ENCODE measurements at regions not wholly inside any gene's neighbourhood (a gene's known extent, or its start where the extent isn't known, plus 50 kb on each side); places are given as distances from the start of the nearest gene placed in this dataset.

DNA sequence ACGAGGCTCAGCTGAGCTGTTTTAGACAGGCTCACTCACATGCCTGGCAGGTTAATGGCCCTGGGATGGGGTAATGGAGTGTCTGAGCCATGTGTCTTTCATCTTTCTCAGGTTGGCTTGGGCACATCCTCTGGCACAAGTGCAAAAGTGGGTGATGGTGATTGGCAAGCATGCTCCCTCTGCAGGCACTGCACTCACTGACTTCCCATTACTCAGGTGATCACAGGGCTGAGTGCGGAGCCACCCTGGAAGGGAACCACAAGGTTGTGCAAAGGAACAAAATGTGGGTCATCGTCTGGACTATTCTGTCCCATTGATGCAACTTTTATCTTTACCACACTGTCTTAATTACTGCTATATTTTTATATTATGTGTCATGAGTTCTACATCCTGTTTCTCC, 244.1 kb upstream of the AKR1E2 start:
- DNase-seq (ENCODE audit: low read depth): no peak

DNA sequence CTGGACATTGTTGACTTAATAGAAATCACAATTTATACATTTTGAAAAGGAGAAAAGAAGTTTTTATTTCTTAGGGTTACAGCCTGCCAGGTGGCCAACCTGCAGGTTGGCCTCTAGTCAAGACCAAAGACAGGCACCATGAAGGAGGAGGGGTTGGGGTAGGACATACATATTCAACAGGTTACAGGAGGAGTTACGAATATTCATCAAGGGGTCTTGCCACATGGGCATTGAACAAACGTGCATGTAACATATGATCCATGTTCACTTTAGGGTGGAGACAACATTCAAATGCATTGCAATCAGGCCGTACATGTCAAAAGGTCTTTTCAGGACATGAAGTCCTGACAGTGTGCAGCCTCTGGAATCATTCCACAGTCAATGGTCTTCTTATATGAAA, 246.2 kb upstream of the AKR1E2 start:
- DNase-seq (ENCODE audit: low read depth): no peak

DNA sequence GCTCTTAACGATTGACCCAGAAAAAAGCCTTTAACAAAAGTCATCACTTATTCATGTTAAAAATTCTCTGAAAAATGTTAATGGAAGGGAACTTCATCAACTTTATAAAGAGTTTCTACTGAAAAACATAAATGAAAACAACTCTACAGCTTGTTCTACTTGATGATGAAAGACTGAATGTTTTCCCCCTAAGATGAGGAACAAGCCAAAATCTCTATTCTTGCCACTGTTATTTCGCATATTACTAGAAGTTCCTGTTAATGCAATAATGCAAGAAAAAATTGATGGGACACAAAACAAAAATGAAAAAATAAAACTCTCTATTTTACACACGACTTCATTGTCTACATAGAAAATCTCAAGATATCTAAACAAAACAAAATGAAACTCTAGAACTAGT, 249.8 kb upstream of the AKR1E2 start:
- DNase-seq (ENCODE audit: low read depth): no peak

- no peak for DNase-seq (ENCODE audit: low read depth)
Measured at GRCh38 chr10:4569151-4569550, 256.9 kb upstream of the AKR1E2 start.

DNA sequence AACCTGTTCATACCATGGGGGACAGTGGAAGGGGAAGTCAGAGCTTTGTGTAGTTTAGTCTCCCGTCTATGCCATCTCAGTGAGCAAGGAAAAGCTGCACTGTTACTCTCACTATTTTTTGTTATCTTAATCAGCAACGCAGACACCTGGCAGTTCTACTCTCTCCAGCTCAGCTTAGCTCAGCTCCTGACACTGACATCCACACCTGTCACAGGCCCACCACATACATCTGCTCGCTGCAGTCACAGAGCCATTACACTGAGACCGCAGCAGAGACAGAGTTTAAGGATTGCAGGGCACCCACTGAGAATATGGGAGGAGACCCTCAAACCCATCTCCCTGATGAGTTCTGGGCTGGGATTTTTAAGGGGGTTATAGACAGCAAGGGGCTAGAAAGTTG, 257.3 kb upstream of the AKR1E2 start:
- DNase-seq (ENCODE audit: low read depth): no peak

GRCh38 chr10:4568086-4568485, 257.9 kb upstream of the AKR1E2 start:
- DNase-seq (ENCODE audit: low read depth): no peak

GRCh38 chr10:4567637-4568036, 258.4 kb upstream of the AKR1E2 start:
- no peak for DNase-seq (ENCODE audit: low read depth)

DNA sequence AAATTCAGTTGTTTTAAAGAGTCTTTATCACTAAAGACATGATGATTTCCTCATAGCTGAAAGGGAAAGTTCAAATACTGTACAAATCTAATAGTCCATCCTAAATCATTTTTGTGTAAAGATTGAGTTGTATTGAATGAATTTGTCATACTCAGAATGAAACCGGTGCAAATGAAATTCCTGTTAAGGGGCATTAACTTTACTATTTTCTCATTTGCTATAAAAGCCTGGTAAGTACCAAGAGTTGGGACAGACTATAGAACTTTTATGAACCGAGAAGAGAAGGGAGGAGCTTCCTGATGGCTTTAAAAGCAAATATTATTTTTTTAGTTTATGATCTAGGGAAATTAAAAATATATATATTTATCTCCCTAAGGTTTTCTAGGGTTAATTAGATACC, 260.0 kb upstream of the AKR1E2 start:
- no peak for DNase-seq (ENCODE audit: low read depth)

- DNase-seq (ENCODE audit: low read depth): no peak
Measured at GRCh38 chr10:4561296-4561695, 264.7 kb upstream of the AKR1E2 start.

DNA sequence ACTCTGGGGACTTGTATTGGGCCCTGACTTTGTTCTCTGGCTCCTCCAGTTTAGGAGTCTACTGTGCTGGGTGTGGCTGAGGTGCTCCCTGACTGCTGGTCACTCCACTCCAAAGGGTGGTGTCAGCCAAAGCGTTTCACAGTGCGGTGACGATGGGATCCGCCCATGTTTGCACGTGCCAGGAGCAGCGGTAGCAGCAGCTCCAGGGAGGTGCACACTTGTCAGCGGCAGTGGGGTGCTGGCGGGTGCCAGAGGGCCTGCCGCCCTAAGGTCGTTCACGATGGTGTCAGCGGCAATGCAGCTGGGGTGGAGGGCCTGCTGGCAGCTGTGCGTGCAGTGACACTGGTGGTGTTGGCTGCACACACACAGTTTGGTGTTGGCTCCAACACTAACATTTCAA, 268.5 kb upstream of the AKR1E2 start:
- DNase-seq (ENCODE audit: low read depth): no peak

- no peak for DNase-seq (ENCODE audit: low read depth)
Measured at GRCh38 chr10:4556527-4556926, 269.5 kb upstream of the AKR1E2 start.

DNA sequence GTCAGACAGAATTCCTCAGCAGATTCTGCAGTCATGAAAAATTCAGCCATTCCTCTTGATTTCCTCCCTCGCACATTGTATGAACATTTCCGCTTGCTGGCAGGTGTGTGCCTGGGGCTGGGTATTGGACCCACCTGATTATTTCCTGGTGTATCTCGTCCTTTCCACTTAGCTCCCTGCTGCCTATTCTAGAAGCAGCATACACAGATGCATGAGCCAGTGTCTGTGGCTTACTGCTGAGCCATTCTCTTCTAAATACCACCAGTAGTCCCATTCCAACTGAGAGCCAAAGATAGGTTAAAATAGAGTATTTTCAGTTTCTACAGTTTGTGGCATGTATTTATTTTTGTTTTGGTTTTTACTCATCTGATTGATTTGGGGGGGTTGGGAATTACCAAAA, 270.1 kb upstream of the AKR1E2 start:
- DNase-seq (ENCODE audit: low read depth): no peak

- no peak for DNase-seq (ENCODE audit: low read depth)
Measured at GRCh38 chr10:4549139-4549653, 276.8 kb upstream of the AKR1E2 start.

DNA sequence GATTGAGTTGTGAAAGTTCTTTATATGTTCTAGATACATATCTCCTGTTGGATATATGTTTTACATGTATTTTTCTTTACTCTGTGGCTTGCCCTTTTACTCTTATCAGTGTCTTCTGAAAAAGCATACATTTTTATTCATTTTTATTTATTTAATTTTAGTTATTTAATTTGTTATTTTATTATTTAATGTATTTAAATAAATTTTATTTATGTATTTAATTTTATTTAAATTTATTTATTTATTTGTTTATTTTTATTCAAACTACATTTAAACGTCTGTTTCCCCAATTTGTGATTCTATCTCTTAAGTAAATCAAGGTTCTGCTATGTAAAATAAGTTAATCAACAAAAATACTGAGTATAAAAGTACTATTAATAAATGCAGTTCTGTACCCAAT, 279.1 kb upstream of the AKR1E2 start:
- no peak for DNase-seq (ENCODE audit: low read depth)

DNA sequence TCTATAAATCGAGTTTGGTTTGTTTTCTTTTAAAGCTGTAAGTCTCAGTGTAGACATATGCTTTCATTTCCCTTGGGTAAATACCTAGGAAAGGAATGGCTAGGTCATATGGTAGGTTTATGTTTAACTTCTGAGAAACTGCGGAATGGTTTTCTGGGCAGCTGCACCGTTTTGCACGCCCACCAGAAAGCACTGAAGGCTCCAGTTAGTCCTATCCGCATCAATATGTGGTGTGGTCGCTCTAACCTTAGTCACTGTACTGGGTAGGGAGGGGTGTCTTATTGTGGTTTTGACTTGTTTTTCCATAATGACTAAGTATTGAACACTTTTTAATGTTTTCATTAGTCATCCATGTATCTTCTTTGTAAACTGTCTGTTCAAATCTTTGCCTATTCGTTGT, 279.5 kb upstream of the AKR1E2 start:
- DNase-seq (ENCODE audit: low read depth): no peak

DNA sequence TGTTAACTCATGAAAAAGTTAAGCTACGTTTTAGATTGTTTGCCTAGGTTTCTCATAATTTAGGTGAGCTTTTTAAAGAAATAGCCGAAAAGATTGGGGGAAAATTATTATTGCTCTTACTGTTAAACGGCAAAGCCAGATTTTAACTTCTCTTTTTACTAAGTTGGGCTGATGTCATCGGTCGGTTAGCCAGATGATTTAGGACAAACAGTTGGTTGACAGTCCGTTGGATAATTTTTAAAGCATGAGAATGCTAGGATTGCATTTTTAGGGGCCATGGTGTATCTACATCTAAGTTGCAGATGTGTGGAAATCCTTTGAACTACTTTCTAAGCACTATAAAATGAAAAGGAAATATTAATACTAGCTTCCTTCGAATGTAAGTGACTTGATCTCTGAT, 280.9 kb upstream of the AKR1E2 start:
- no peak for DNase-seq (ENCODE audit: low read depth)

- no peak for DNase-seq (ENCODE audit: low read depth)
Measured at GRCh38 chr10:4543938-4544533, 282.0 kb upstream of the AKR1E2 start.

DNA sequence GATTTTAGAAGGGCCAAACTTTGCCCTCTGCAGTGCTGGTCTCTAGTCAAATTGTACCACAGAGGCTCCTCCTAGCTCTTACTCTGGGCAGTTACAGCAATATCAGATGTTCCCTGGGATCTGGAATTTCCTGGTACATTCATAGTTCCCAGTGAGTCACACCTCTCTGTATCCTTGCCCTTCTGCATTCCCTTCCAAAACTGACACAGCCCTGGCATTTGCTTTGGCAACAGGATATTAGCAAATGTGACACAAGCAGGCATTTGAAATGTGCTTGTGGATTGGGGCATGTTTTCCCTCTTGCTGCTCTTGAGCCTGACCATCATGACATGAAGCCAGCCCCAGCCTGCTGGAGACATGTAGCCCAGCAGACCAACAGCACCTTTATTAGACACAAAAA, 284.7 kb upstream of the AKR1E2 start:
- DNase-seq (ENCODE audit: low read depth): peak; percentile 92

DNA sequence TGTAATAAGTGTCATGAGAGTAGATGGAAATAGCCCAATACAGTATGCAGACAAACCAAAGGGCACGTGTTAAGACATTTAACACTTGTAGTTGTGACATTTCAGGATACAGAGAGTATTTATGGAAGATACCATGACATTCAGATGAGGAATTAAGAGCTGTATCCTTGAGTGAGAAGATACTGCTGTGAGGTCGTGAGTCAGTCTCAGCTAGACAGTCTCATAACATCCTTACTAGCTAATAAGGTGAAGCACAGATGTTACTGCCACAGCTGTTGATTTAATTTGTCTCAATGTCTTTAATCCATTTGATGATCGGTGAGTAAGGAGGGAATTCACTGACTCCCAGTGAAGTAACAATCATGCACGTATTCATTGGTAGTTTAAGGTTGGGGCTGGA, 288.0 kb upstream of the AKR1E2 start:
- DNase-seq (ENCODE audit: low read depth): no peak

DNA sequence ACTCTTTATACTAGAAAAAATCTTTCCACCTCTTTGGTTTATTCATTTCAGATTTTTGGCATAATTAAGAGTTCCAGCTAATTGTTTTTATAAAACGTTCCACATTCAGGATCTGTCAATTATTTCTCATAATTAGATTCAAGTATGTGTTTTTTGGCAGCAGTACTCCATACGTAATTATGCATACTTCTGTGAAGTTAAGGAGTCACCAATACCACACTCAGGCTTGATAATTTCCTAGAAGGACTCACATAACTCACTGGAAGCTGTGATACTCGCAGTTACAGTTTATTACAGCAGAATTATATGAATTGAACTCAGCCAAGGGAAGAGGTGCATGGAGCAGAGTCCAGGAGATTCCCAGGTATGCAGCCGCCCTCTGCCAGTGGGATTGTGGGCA, 290.5 kb upstream of the AKR1E2 start:
- DNase-seq (ENCODE audit: low read depth): no peak

DNA sequence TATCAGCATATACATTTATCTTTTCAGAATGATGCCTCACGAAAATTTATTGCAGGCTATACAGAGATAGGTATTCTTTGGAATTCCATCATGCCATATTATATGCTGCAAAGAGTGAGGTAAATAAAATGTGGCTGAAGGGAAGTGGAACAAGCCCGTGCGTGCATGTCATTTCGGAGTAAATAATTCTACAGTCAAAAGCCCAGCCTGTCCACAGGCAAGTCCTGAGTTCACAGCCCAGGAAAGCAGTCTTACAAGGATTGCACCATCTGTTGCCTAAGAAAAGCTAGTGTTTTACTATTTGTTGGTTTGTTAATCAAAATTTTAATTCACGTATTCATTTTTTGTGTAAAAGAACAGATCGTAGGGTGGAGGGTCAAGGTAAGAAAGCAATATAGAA, 292.4 kb upstream of the AKR1E2 start:
- DNase-seq (ENCODE audit: low read depth): no peak

- no peak for DNase-seq (ENCODE audit: low read depth)
Measured at GRCh38 chr10:4532976-4533375, 293.0 kb upstream of the AKR1E2 start.

DNA sequence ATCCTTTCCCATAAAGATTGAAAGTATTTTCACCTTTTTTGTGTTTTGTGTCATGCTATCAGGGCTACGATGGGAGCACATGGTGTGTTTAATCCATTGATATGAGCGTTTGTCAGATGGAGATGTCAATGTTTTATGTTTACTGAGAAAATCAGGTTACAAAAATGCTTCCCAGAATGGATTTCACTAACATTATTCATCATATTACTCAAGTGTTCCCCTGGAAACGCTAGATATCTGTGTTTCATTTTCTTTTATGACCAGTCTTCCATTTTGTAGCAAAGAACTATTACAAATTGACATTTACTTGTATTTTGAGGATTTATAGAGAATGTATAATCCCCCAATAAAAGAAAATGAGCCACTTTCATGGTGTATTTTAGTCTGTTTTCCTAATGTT, 293.5 kb upstream of the AKR1E2 start:
- DNase-seq (ENCODE audit: low read depth): peak; percentile 82

DNA sequence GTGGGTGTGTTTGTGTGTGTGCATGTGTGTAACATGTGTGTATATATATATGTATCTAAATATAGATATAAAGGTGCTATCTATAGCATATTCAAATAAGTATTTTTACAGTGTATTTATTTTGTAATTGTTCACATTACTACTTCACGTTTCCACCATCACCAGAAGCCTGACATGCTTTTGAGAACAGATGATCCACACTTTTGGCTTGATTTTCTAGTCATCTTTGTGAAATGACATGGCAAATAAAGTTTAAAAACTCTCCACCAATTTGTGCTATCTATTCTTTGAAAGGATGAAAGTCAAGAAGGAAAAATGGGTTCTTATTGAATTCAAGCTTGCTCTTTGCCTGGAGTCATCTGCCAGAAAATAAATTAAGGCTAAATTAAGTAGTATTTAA, 294.0 kb upstream of the AKR1E2 start:
- no peak for DNase-seq (ENCODE audit: low read depth)

- DNase-seq (ENCODE audit: low read depth): no peak
Measured at GRCh38 chr10:4529266-4529665, 296.7 kb upstream of the AKR1E2 start.

Measured in GM04504 (cell line).